Activated naive CD8-positive, alpha-beta T cell treated with anti-CD3 and anti-CD28 coated beads, Interleukin-2, amount 10 ng/mL, durations not matched to agents 7 days and 5 days (primary cell): ENCODE measurements at regions not wholly inside any gene's neighbourhood (a gene's known extent, or its start where the extent isn't known, plus 50 kb on each side); places are given as distances from the start of the nearest gene placed in this dataset.

Experiments used
- ATAC-seq: fragments of 150-1000 bp; cut with Tn5 transposase; one replicate; pipeline ENCODE4 v1.10.0; 2021; ENCODE audit warnings: low read depth, moderate library complexity
- POLR2A ChIA-PET: fragments of 350-600 bp; sonication (Branson Sonifier 250); formaldehyde crosslinking; loops from one replicate; lab custom pipeline; 2021; ENCODE audit warnings: antibody characterized with exemption; lab: Charles Lee
- DNase-seq: peaks from one replicate; pipeline ENCODE4 v3.0.0; 2021
- H3K27ac Mint-ChIP-seq: one replicate; pipeline ENCODE4 v1.8.0; 2022; ENCODE audit warnings: mild to moderate bottlenecking, mixed read lengths
- H3K27me3 Mint-ChIP-seq: one replicate; pipeline ENCODE4 v1.8.0; 2022; ENCODE audit warnings: mild to moderate bottlenecking, moderate library complexity, mixed read lengths
- H3K36me3 Mint-ChIP-seq: one replicate; pipeline ENCODE4 v1.8.0; 2021; ENCODE audit warnings: mild to moderate bottlenecking, mixed read lengths
- H3K4me1 Mint-ChIP-seq: one replicate; pipeline ENCODE4 v1.8.0; 2021; ENCODE audit warnings: mixed read lengths
- H3K4me3 Mint-ChIP-seq: one replicate; pipeline ENCODE4 v1.8.0; 2022; ENCODE audit warnings: mild to moderate bottlenecking, moderate library complexity, mixed read lengths
- H3K9me3 Mint-ChIP-seq: one replicate; pipeline ENCODE4 v1.8.0; 2021; ENCODE audit warnings: mixed read lengths

DNA sequence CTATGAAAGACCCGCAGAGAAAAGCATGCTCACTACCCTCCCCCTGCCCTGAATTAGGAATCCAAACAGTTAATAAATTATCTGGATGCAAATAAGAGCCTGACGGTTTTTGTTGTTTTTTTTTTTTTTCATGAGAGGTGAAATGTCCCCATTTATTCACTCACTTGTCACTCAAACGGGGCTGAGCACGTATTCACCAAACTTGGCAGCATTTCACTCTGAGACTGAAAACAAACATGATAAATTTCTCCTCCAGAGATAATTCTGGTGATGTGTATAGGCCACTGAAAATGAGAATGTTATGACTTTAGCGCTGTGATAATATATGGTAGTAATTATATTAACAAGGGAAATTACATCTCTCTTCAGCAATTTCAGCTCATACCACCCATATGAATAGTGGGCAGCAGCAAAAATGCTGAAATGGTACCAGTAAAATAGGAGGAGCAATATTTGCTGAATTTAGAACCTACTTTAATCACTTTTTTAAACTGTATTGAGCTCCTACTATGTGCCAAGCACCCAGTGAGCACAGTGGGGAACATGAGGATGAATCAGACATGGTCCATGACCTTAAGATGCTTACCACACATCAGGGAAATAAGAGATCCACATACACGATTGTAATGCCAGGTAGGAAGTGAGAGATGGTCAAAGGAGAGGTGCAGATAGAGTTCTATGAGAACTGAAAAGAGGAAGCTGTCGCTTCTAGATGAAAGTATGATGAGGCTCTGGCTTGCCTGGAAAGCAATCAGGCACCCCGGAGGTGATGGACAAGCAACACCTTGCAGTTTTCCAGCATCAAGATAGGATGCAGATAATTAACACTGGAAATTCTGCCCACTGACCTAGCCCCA, 286.5 kb upstream of the TMPO start:
- ATAC-seq, result no peak
- POLR2A ChIA-PET, result no interaction called here

GRCh38 chr12:98229540-98229924, 285.9 kb upstream of the TMPO start:
- H3K36me3 Mint-ChIP-seq, result no peaks in the 10 kb centered on the region
- H3K4me3 Mint-ChIP-seq, result no peak overlapping the region

More for the DNA sequence above, 286.5 kb upstream of the TMPO start:
- H3K36me3 Mint-ChIP-seq, result no peaks in the 10 kb centered on the region
- H3K27me3 Mint-ChIP-seq, result no peaks in the 10 kb centered on the region
- no peak overlapping the region for H3K27ac Mint-ChIP-seq
- DNase-seq, result no peak
- no peaks in the 10 kb centered on the region for H3K4me1 Mint-ChIP-seq
- no peaks in the 10 kb centered on the region for H3K9me3 Mint-ChIP-seq
- H3K4me3 Mint-ChIP-seq, result no peak overlapping the region

DNA sequence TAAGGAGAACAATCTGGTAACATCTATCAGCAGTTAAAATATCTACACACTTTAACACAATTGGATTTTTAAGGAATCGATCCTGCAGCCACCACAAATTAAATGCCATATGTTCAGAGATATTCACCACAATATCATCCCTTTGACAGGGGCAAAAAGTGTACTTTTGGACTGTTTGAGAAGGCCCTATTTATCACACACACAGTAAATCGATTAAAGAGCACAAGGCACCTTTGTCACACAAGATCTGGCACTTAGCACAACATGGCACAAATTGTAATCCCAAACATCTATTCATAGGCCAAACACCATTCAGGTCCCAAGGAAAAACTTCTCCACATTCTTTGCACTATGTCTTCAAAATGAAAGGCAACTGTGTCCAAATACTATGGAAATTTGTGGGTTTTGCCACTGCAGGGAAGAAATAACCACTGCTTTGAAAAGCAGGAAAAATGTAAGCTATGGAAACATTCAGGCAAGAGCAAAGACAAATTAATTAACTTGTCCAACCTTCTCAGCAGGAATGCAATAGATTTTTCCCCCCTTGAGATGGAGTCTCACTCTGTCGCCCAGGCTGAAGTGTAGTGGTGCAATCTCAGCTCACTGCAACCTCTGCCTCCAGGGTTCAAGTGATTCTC, 282.5 kb upstream of the TMPO start:
- POLR2A ChIA-PET, result no interaction called here
- Mint-ChIP-seq H3K4me1 (no peaks in the 10 kb centered on the region), H3K27me3 (no peaks in the 10 kb centered on the region)

More at GRCh38 chr12:98229540-98229924, 285.9 kb upstream of the TMPO start:
- H3K9me3 Mint-ChIP-seq, result no peaks in the 10 kb centered on the region
- H3K27ac Mint-ChIP-seq, result no peak overlapping the region
- ATAC-seq, result no peak
- DNase-seq, result no peak
- POLR2A ChIA-PET, result no interaction called here
- H3K27me3 Mint-ChIP-seq, result no peaks in the 10 kb centered on the region
- no peaks in the 10 kb centered on the region for H3K4me1 Mint-ChIP-seq

DNA sequence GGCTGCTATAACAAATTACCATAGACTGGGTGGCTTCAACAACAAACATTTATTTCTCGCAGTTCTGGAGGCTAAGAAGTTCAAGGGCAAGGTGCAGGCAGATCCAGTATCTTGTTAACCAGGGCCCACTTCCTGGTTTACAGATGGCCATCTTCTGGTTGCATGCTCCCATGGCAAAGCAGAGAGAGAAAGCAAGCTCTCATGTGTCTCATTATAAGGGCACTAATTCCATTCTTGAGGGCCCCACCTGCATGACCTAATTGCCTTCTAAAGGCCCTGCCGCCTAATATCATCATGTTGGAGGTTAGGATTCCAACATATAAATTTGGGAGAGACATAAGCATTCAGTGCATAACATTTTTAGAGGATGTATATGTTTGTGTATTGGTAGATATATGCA, 280.1 kb upstream of the TMPO start:
- POLR2A ChIA-PET, result no interaction called here
- no peak overlapping the region for H3K4me3 Mint-ChIP-seq
- no peaks in the 10 kb centered on the region for H3K36me3 Mint-ChIP-seq
- H3K9me3 Mint-ChIP-seq, result no peaks in the 10 kb centered on the region
- DNase-seq, result no peak
- H3K27me3 Mint-ChIP-seq, result peaks cover 4% of the 10 kb centered on the region
- no peak for ATAC-seq
- no peaks in the 10 kb centered on the region for H3K4me1 Mint-ChIP-seq
- H3K27ac Mint-ChIP-seq, result no peak overlapping the region

More for the DNA sequence above, 282.5 kb upstream of the TMPO start:
- Mint-ChIP-seq H3K27ac (no peak overlapping the region), H3K36me3 (no peaks in the 10 kb centered on the region), H3K4me3 (no peak overlapping the region), H3K9me3 (no peaks in the 10 kb centered on the region)
- DNase-seq (no peak), ATAC-seq (no peak)

GRCh38 chr12:98238515-98239130, 276.8 kb upstream of the TMPO start:
- no peak for DNase-seq
- Mint-ChIP-seq H3K4me1 (no peaks in the 10 kb centered on the region), H3K4me3 (no peak overlapping the region), H3K36me3 (no peaks in the 10 kb centered on the region), H3K27ac (no peak overlapping the region), H3K9me3 (no peaks in the 10 kb centered on the region), H3K27me3 (peaks cover 4% of the 10 kb centered on the region)
- no peak for ATAC-seq
- POLR2A ChIA-PET, result no interaction called here

DNA sequence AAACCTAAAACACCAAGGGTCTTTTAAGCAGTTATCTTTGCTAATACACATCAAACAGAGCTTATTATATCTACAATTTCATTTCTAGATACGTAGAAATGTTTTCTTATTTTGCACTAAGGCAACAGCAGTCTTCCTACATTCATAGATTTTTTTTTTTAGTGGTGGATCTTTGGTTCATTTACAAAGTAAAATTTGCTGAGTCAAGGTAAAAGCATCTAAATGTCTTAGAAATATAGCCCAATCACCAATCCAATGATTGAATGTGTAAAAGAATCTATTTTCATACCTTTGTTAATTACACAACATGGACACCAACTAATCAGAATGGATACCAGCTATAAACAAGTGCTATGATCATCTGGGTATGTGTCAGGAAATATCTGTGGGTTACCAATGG, 272.2 kb upstream of the TMPO start:
- H3K9me3 Mint-ChIP-seq, result no peaks in the 10 kb centered on the region
- peaks cover 7% of the 10 kb centered on the region for H3K27me3 Mint-ChIP-seq
- H3K27ac Mint-ChIP-seq, result no peak overlapping the region
- no peak overlapping the region for H3K4me3 Mint-ChIP-seq
- ATAC-seq (no peak), DNase-seq (no peak)
- POLR2A ChIA-PET, result no interaction called here
- no peaks in the 10 kb centered on the region for H3K4me1 Mint-ChIP-seq
- no peaks in the 10 kb centered on the region for H3K36me3 Mint-ChIP-seq

- POLR2A ChIA-PET, result interaction anchor here (0.6 kb wide), 1 partner anchor 132 kb away, joined by 3 read pairs; no protein-coding TSS in a partner anchor
- DNase-seq (no peak), ATAC-seq (no peak)
- H3K4me3 Mint-ChIP-seq, result no peak overlapping the region
- no peaks in the 10 kb centered on the region for H3K9me3 Mint-ChIP-seq
- no peaks in the 10 kb centered on the region for H3K36me3 Mint-ChIP-seq
- no peak overlapping the region for H3K27ac Mint-ChIP-seq
- no peaks in the 10 kb centered on the region for H3K4me1 Mint-ChIP-seq
- H3K27me3 Mint-ChIP-seq, result peaks cover 6% of the 10 kb centered on the region
These were observed 271.3 kb upstream of the TMPO start for GRCh38 chr12:98244136-98244535.

DNA sequence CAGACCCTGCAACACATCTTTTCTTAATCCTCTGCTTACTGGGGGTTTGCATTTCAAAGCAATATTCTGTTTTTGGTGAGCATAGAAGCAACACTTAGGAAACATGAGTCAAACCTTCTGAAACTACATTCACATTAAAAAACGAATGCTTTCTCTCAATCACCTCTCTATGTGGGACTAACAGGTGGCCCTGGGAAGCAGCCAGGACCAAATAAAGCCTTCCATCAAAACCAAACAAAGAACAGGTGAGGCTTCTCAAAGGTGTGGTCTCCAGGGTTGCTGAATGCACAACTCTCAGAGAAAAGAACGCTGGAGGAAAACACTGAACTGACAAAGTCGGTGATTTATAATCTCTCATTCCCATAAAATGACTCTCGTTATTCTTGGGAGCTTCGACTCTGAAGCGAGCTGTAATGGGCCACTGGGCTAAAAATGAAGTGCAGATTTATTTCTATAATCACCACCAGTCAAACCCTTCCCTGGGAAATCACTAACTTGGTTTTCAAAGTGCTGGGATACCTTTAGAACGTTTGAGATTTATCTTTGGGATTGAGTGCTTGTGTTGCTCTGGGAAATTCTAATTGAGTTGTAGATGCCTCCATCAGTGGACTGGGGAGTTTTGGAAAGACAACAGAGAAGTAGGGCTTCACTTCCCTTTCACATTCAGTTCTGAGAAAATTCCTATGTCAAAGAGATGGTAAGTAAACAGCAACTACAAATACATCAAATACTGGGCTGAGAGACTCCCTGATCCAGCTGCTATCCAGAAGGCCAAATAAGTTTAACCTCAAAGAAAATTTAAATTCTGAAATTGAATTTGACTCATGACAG, 262.0 kb upstream of the TMPO start:
- Mint-ChIP-seq H3K36me3 (no peaks in the 10 kb centered on the region), H3K4me1 (no peaks in the 10 kb centered on the region), H3K27ac (no peak overlapping the region), H3K9me3 (no peaks in the 10 kb centered on the region), H3K4me3 (no peak overlapping the region), H3K27me3 (no peaks in the 10 kb centered on the region)
- POLR2A ChIA-PET, result no interaction called here
- ATAC-seq (no peak), DNase-seq (no peak)

- Mint-ChIP-seq H3K27ac (no peak overlapping the region), H3K4me3 (no peak overlapping the region), H3K27me3 (no peaks in the 10 kb centered on the region), H3K4me1 (no peaks in the 10 kb centered on the region), H3K9me3 (no peaks in the 10 kb centered on the region), H3K36me3 (no peaks in the 10 kb centered on the region)
- DNase-seq, result no peak
- POLR2A ChIA-PET, result no interaction called here
- no peak for ATAC-seq
These were observed 258.6 kb upstream of the TMPO start for GRCh38 chr12:98256830-98257229.

GRCh38 chr12:98259693-98260092, 255.7 kb upstream of the TMPO start:
- Mint-ChIP-seq H3K36me3 (no peaks in the 10 kb centered on the region), H3K9me3 (no peaks in the 10 kb centered on the region), H3K4me3 (no peak overlapping the region), H3K4me1 (no peaks in the 10 kb centered on the region), H3K27ac (no peak overlapping the region), H3K27me3 (no peaks in the 10 kb centered on the region)
- POLR2A ChIA-PET, result no interaction called here
- DNase-seq, result no peak
- no peak for ATAC-seq

- no peak for ATAC-seq
- H3K9me3 Mint-ChIP-seq, result no peaks in the 10 kb centered on the region
- POLR2A ChIA-PET, result no interaction called here
These were observed 255.1 kb upstream of the TMPO start for GRCh38 chr12:98260276-98260675.

DNA sequence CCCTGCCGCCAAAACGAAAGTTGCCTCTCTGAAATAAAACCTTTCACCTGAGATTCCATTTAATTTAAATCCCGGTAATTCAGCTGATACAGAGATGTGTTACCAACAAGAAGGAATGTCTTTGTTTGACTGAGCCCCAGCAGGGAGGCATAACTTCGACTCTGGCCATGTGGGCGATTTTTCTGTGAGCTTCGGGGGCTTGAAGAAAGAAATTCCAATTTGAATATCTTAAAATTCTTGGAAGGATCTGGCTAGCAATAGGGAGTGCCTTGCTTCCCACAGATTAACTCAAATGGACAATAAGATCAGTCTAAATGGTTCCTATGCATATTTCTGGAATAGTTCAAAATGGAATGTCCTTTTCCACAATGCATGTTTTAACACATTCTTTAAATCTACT, 252.5 kb upstream of the TMPO start:
- no peaks in the 10 kb centered on the region for H3K36me3 Mint-ChIP-seq
- ATAC-seq (no peak), DNase-seq (no peak)
- POLR2A ChIA-PET, result no interaction called here
- H3K27ac Mint-ChIP-seq, result no peak overlapping the region
- H3K9me3 Mint-ChIP-seq, result peaks cover 1% of the 10 kb centered on the region
- H3K27me3 Mint-ChIP-seq, result no peaks in the 10 kb centered on the region
- H3K4me3 Mint-ChIP-seq, result no peak overlapping the region
- no peaks in the 10 kb centered on the region for H3K4me1 Mint-ChIP-seq

More at GRCh38 chr12:98260276-98260675, 255.1 kb upstream of the TMPO start:
- Mint-ChIP-seq H3K4me1 (no peaks in the 10 kb centered on the region), H3K27ac (no peak overlapping the region), H3K27me3 (no peaks in the 10 kb centered on the region), H3K4me3 (no peak overlapping the region), H3K36me3 (no peaks in the 10 kb centered on the region)
- DNase-seq, result no peak

GRCh38 chr12:98274430-98275130, 240.8 kb upstream of the TMPO start:
- Mint-ChIP-seq H3K9me3 (no peaks in the 10 kb centered on the region), H3K27ac (no peak overlapping the region), H3K27me3 (peaks cover 2% of the 10 kb centered on the region), H3K4me1 (no peaks in the 10 kb centered on the region), H3K36me3 (no peaks in the 10 kb centered on the region), H3K4me3 (no peak overlapping the region)
- no peak for ATAC-seq
- DNase-seq, result no peak
- POLR2A ChIA-PET, result no interaction called here
